ENCODE measurements at regions not wholly inside any gene's neighbourhood (a gene's known extent, or its start where the extent isn't known, plus 50 kb on each side); places are given as distances from the start of the nearest gene placed in this dataset.

DNA sequence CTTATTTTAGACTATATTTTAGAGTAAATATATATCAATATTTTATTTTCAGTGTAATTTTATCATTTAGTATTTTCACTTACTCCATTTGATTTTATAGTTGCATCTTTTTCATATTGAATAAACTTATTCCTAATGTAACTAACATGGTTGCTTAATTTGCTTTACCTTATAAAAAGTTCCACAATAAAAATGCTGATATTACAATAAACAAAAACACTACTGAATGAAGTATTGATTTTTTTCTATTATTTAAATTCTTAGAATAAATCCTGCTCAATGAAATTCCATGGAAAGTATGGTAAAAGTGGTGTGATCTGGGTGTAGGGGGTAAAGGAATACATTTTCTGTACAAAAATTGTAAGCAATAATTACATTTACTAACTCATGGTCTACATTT is 2074.9 kb upstream of the C9orf72 start:
- H3K36me3 ChIP-seq (replicated peaks; ENCODE audit: control insufficient read depth, insufficient read depth, low read length), result no peaks in the 10 kb centered on the region
- no peak overlapping the region for H3K4me3 ChIP-seq (ENCODE audit: insufficient read depth, low read depth, low read length)
- H3K27me3 ChIP-seq (ENCODE audit: control insufficient read depth, insufficient read depth, low read length), result no peaks in the 10 kb centered on the region
- DNase-seq, result no peak

DNA sequence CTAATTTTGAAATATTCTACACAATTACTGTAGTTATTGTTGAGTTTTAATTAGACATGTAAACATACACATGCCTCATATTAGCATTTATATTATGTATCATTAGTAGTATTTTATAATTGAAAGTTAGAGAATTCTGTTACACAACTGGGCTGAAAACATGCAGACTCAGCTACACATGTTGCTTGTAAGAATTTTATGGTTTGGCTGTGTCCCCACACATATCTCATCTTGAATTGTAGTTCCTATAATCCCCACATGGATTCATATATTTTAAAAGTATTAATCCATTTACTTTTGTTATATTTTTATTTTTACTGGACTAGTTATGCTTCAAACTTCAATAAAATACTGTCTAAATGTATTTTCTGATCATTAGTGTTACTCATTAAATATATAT is 2075.3 kb upstream of the C9orf72 start:
- no peak for DNase-seq
- H3K27me3 ChIP-seq (ENCODE audit: control insufficient read depth, insufficient read depth, low read length), result no peaks in the 10 kb centered on the region
- H3K4me3 ChIP-seq (ENCODE audit: insufficient read depth, low read depth, low read length), result no peak overlapping the region
- H3K36me3 ChIP-seq (replicated peaks; ENCODE audit: control insufficient read depth, insufficient read depth, low read length), result no peaks in the 10 kb centered on the region

- Histone ChIP-seq H3K4me3 (ENCODE audit: insufficient read depth, low read depth, low read length) (no peak overlapping the region), H3K27me3 (ENCODE audit: control insufficient read depth, insufficient read depth, low read length) (no peaks in the 10 kb centered on the region), H3K36me3 (replicated peaks; ENCODE audit: control insufficient read depth, insufficient read depth, low read length) (no peaks in the 10 kb centered on the region)
- no peak for DNase-seq
Measured at GRCh38 chr9:29656641-29657406, 2083.5 kb upstream of the C9orf72 start.

GRCh38 chr9:29657821-29658220 is 2084.5 kb upstream of the C9orf72 start:
- Histone ChIP-seq H3K27me3 (ENCODE audit: control insufficient read depth, insufficient read depth, low read length) (no peaks in the 10 kb centered on the region), H3K4me3 (ENCODE audit: insufficient read depth, low read depth, low read length) (no peak overlapping the region), H3K36me3 (replicated peaks; ENCODE audit: control insufficient read depth, insufficient read depth, low read length) (no peaks in the 10 kb centered on the region)
- DNase-seq, result no peak

DNA sequence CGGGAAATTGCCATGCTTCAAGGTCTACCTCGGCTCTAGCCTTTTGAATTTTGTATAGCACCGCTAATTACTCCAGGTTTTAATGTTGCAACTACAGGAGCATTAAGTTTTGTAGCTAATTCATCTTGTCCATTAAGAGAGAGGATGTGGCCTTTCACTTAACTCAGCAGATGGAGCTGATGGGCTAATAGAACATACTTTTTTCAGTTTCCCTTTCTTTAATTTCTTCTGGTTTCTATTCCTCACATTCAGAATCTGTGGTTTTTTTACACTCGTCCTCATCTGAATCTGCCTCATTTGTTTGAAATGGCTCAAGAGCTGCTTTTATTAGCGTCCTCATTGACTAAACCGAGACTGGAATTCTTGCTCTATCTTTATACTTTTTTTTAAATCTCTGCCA is 2085.7 kb upstream of the C9orf72 start:
- Histone ChIP-seq H3K4me3 (ENCODE audit: insufficient read depth, low read depth, low read length) (no peak overlapping the region), H3K27me3 (ENCODE audit: control insufficient read depth, insufficient read depth, low read length) (no peaks in the 10 kb centered on the region), H3K36me3 (replicated peaks; ENCODE audit: control insufficient read depth, insufficient read depth, low read length) (no peaks in the 10 kb centered on the region)
- no peak for DNase-seq

DNA sequence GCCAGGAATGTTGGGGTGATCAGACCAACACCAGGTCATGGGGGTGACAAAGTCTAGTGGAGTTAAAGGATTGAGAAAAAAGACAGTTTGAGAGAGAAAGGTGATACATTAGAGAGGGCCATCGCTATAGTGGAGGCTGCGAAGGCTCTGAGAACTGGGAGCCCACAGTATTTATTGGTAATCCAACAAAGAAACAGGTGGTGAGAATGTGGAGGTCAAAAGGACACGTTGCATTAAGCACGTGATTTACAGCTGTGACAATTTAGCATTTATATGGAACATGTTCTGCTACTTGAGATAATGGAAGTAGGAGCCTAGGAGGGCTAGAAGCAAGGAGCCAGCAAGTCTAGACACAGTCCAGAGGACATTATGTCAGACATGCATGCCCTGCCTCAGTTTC is 2086.5 kb upstream of the C9orf72 start:
- H3K4me3 ChIP-seq (ENCODE audit: insufficient read depth, low read depth, low read length), result no peak overlapping the region
- DNase-seq, result no peak
- no peaks in the 10 kb centered on the region for H3K36me3 ChIP-seq (replicated peaks; ENCODE audit: control insufficient read depth, insufficient read depth, low read length)
- no peaks in the 10 kb centered on the region for H3K27me3 ChIP-seq (ENCODE audit: control insufficient read depth, insufficient read depth, low read length)

DNA sequence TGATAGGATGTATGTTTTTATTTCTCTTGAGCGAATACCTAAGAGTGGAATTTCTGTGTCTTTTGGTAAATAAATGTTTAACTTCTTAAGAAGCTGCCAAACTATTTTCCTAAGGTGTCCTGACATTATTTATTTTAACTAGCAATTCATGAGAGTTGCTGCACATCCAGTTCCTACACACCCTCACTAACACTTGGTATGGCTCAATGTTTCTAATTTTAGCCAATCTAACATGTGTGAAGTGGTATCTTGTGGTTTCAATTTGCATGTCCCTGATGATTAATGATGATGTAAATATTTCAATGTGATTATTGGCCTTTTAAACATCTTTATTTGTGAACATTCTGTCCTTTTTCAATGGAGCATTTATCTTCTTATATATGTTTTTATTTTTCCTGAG is 2095.5 kb upstream of the C9orf72 start:
- no peak overlapping the region for H3K4me3 ChIP-seq (ENCODE audit: insufficient read depth, low read depth, low read length)
- H3K27me3 ChIP-seq (ENCODE audit: control insufficient read depth, insufficient read depth, low read length), result no peaks in the 10 kb centered on the region
- DNase-seq, result no peak
- H3K36me3 ChIP-seq (replicated peaks; ENCODE audit: control insufficient read depth, insufficient read depth, low read length), result no peaks in the 10 kb centered on the region

- no peaks in the 10 kb centered on the region for H3K36me3 ChIP-seq (replicated peaks; ENCODE audit: control insufficient read depth, insufficient read depth, low read length)
- no peak overlapping the region for H3K4me3 ChIP-seq (ENCODE audit: insufficient read depth, low read depth, low read length)
- H3K27me3 ChIP-seq (ENCODE audit: control insufficient read depth, insufficient read depth, low read length), result no peaks in the 10 kb centered on the region
- no peak for DNase-seq
Measured at GRCh38 chr9:29669613-29670012, 2096.3 kb upstream of the C9orf72 start.

- no peak for DNase-seq
- H3K27me3 ChIP-seq (ENCODE audit: control insufficient read depth, insufficient read depth, low read length), result no peaks in the 10 kb centered on the region; the same call in 1 of the 2 replicates
- no peak overlapping the region for H3K4me3 ChIP-seq (ENCODE audit: insufficient read depth, low read depth, low read length)
- H3K36me3 ChIP-seq (replicated peaks; ENCODE audit: control insufficient read depth, insufficient read depth, low read length), result no peaks in the 10 kb centered on the region
Measured at GRCh38 chr9:29685531-29685930, 2112.2 kb upstream of the C9orf72 start.

- Histone ChIP-seq H3K36me3 (replicated peaks; ENCODE audit: control insufficient read depth, insufficient read depth, low read length) (no peaks in the 10 kb centered on the region), H3K27me3 (ENCODE audit: control insufficient read depth, insufficient read depth, low read length) (no peaks in the 10 kb centered on the region), H3K4me3 (ENCODE audit: insufficient read depth, low read depth, low read length) (no peak overlapping the region)
- DNase-seq, result no peak
Measured at GRCh38 chr9:29691145-29691544, 2117.9 kb upstream of the C9orf72 start.

- DNase-seq, result peak; percentile 26
- H3K4me3 ChIP-seq (ENCODE audit: insufficient read depth, low read depth, low read length), result no peak overlapping the region
- H3K27me3 ChIP-seq (ENCODE audit: control insufficient read depth, insufficient read depth, low read length), result no peaks in the 10 kb centered on the region
- no peaks in the 10 kb centered on the region for H3K36me3 ChIP-seq (replicated peaks; ENCODE audit: control insufficient read depth, insufficient read depth, low read length)
Measured at GRCh38 chr9:29691758-29692407, 2118.6 kb upstream of the C9orf72 start.

- no peak for DNase-seq
Measured at GRCh38 chr9:29697011-29697410, 2123.7 kb upstream of the C9orf72 start.

GRCh38 chr9:29701559-29701958 is 2128.3 kb upstream of the C9orf72 start:
- Histone ChIP-seq H3K36me3 (replicated peaks; ENCODE audit: control insufficient read depth, insufficient read depth, low read length) (no peaks in the 10 kb centered on the region), H3K27me3 (ENCODE audit: control insufficient read depth, insufficient read depth, low read length) (no peaks in the 10 kb centered on the region)

More at GRCh38 chr9:29697011-29697410, 2123.7 kb upstream of the C9orf72 start:
- H3K36me3 ChIP-seq (replicated peaks; ENCODE audit: control insufficient read depth, insufficient read depth, low read length), result no peaks in the 10 kb centered on the region
- H3K27me3 ChIP-seq (ENCODE audit: control insufficient read depth, insufficient read depth, low read length), result no peaks in the 10 kb centered on the region
- H3K4me3 ChIP-seq (ENCODE audit: insufficient read depth, low read depth, low read length), result no peak overlapping the region

DNA sequence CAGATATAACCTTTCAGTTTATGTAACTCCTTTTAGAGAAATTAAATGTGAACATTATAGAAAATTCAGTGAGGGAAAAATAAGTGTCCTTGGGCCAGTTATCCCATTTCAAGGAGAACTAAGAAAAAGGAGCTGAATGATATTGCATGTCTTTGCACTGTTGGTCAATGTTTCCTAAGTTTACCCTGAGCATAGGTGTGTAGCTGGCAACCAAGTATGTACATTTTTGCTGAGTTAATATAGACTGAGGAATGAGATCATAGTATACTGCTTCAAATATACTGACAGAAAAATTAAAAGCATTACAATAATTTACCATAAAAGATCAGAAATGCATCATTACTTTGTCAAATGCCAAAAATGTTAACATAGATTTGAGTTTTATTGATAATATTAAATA is 2128.7 kb upstream of the C9orf72 start:
- Histone ChIP-seq H3K36me3 (replicated peaks; ENCODE audit: control insufficient read depth, insufficient read depth, low read length) (no peaks in the 10 kb centered on the region), H3K27me3 (ENCODE audit: control insufficient read depth, insufficient read depth, low read length) (no peaks in the 10 kb centered on the region), H3K4me3 (ENCODE audit: insufficient read depth, low read depth, low read length) (no peak overlapping the region)
- no peak for DNase-seq

More at GRCh38 chr9:29701559-29701958, 2128.3 kb upstream of the C9orf72 start:
- no peak overlapping the region for H3K4me3 ChIP-seq (ENCODE audit: insufficient read depth, low read depth, low read length)
- DNase-seq, result no peak

DNA sequence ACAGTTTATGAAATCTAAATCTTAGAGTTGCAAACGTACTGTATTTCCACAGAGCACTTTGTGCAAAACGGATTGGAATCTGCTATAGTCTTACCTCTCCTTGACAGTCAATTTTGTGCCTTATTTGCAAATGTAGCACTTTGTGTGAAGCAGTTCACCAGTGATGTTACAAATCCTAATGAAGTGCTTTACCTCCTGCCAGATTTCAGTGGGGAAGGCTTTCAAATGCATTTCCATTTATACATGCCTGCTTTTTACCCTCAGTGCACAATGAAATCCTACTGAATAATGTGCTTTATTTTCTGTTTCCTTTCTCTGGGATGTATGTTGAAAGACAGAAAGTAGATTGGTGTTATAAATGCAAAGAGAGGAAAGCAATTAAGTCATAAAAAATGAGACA is 2141.6 kb upstream of the C9orf72 start:
- Histone ChIP-seq H3K27me3 (ENCODE audit: control insufficient read depth, insufficient read depth, low read length) (no peaks in the 10 kb centered on the region), H3K4me3 (ENCODE audit: insufficient read depth, low read depth, low read length) (no peak overlapping the region)
- DNase-seq, result no peak

More for the DNA sequence above, 2141.6 kb upstream of the C9orf72 start:
- H3K36me3 ChIP-seq (replicated peaks; ENCODE audit: control insufficient read depth, insufficient read depth, low read length), result no peaks in the 10 kb centered on the region
